ENCODE measurements at regions not wholly inside any gene's neighbourhood (a gene's known extent, or its start where the extent isn't known, plus 50 kb on each side); places are given as distances from the start of the nearest gene placed in this dataset.

DNA sequence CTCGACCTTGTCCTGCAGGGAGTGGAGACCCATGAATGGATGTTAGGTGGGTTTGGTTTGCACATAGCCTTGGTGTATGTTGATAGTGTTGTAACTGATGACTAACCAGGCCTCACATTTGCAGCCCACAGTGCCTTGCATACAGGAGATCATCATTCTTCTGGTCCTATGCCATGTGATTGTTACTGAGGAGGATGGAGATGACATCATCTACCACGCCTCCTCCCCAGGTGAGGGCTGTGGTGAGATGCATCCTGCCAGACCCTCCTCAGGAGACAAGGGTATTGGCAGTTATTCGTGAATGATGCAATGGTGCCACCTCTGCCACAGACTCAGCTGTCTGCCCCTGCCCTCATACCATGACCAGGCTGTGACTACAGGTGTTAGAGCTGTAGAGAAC lies 1294.1 kb downstream of the UQCRFS1 start:
- TF ChIP-seq SUZ12 (IDR thresholded peaks at IDR 0.05) = no peak
- TF ChIP-seq, protein P1, sequence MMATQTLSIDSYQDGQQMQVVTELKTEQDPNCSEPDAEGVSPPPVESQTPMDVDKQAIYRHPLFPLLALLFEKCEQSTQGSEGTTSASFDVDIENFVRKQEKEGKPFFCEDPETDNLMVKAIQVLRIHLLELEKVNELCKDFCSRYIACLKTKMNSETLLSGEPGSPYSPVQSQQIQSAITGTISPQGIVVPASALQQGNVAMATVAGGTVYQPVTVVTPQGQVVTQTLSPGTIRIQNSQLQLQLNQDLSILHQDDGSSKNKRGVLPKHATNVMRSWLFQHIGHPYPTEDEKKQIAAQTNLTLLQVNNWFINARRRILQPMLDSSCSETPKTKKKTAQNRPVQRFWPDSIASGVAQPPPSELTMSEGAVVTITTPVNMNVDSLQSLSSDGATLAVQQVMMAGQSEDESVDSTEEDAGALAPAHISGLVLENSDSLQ (IDR thresholded peaks at IDR 0.05) = no peak
- no peak for TF ChIP-seq FOXA1 (IDR thresholded peaks at IDR 0.05)
- no peak for TF ChIP-seq CTBP1 (IDR thresholded peaks at IDR 0.05; ENCODE audit: borderline replicate concordance)
- no peak for TF ChIP-seq BHLHE40 (IDR thresholded peaks at IDR 0.05; ENCODE audit: borderline replicate concordance)
- no peak for TF ChIP-seq LEF1 (IDR thresholded peaks at IDR 0.05; ENCODE audit: borderline replicate concordance)
- no peak for TF ChIP-seq FOXK2 (IDR thresholded peaks at IDR 0.05)
- no peak for TF ChIP-seq ELF4 (IDR thresholded peaks at IDR 0.05)
- TF ChIP-seq SP1 (IDR thresholded peaks at IDR 0.05) = no peak
- TF ChIP-seq FOXM1 (IDR thresholded peaks at IDR 0.05; ENCODE audit: borderline replicate concordance) = no peak
- TF ChIP-seq TARDBP (IDR thresholded peaks at IDR 0.05) = no peak
- no peak for TF ChIP-seq HDGF (IDR thresholded peaks at IDR 0.05; ENCODE audit: borderline replicate concordance)
- no peak for TF ChIP-seq L3MBTL2 (conservative IDR thresholded peaks at IDR 0.05)
- TF ChIP-seq ARNT (IDR thresholded peaks at IDR 0.05) = no peak
